ENCODE measurements at regions not wholly inside any gene's neighbourhood (a gene's known extent, or its start where the extent isn't known, plus 50 kb on each side); places are given as distances from the start of the nearest gene placed in this dataset.

DNA sequence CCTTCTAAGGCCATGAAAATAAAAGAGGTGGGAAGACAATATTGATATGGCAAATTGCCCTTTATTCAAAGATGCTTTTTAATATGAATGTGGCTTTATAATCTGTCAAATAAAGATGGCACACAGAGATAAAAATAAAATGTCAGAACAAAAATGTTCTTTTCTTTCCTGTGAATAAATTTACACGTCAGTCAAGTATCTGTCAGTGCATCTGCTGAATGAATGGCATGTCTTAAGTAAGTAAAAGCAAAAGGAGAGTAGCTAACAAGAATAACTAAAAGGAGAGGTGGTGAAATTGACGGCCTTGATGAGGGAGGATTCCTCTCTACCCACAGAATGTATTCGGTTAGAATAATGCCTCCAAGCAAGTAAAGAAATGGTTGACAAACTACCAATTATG, 1021.7 kb upstream of the GBE1 start:
- H3K36me3 ChIP-seq (ENCODE audit: control insufficient read depth, insufficient read depth, low read length) = no peaks in the 10 kb centered on the region
- H3K4me2 ChIP-seq (ENCODE audit: insufficient read depth, low read length) = no peak overlapping the region
- ChIA-PET POLR2A (interaction anchor here (0.7 kb wide), 1 partner anchor 406 kb away, joined by 3 read pairs; no protein-coding TSS in a partner anchor), CTCF (ENCODE audit: low intra/inter-chr PET ratio) (no interaction called here)
- DNase-seq (ENCODE audit: extremely low read depth in 1 of 4, low spot score in 3 of 4) (no peak), ATAC-seq (no peak), FAIRE-seq (no peak)
- H3K9ac ChIP-seq (ENCODE audit: insufficient read depth in 1 of 2, low read depth in 2 of 2, low read length in 2 of 2) = no peak overlapping the region
- H3K79me2 ChIP-seq (ENCODE audit: control insufficient read depth, insufficient read depth, low read length) = no peaks in the 10 kb centered on the region
- no peaks in the 10 kb centered on the region for H4K20me1 ChIP-seq (replicated peaks; ENCODE audit: control insufficient read depth, insufficient read depth, low read length)
- H3K27me3 ChIP-seq (ENCODE audit: control insufficient read depth in 2 of 2, insufficient read depth in 2 of 2, low read length in 2 of 2) = no peaks in the 10 kb centered on the region
- intact Hi-C loops (cut with micrococcal nuclease) = no loop called here
- H3K4me3 ChIP-seq = no peak overlapping the region
- no TSS peak for BruUV-seq (replicated peaks)
- no peak overlapping the region for H2AFZ ChIP-seq (ENCODE audit: low read depth, low read length)
- no peaks in the 10 kb centered on the region for H3K4me1 ChIP-seq (replicated peaks in 1 of 2; ENCODE audit: control insufficient read depth in 2 of 2, insufficient read depth in 2 of 2, low read length in 2 of 2)
- WGBS (ENCODE audit: insufficient coverage, low coverage, missing lambda C conversion rate) = 6% methylated on average over 3 of the region's 3 CpGs
- H3K27ac ChIP-seq (ENCODE audit: extremely low read depth, low read depth, low read length) = no peak overlapping the region
- in situ Hi-C loops (cut with MboI) = no loop called here
- no peaks in the 10 kb centered on the region for H3K9me1 ChIP-seq (ENCODE audit: control insufficient read depth, insufficient read depth, low read length)
- TF ChIP-seq IRF1 (CRISPR knock-in tag; IDR thresholded peaks at IDR 0.05; ENCODE audit: borderline replicate concordance) = no peak
- no peak for TF ChIP-seq SMAD1 (IDR thresholded peaks at IDR 0.05; ENCODE audit: low read depth, low read length, partially characterized antibody)
- no peak for TF ChIP-seq C11orf30 (IDR thresholded peaks at IDR 0.05; ENCODE audit: low read depth)
- TF ChIP-seq DACH1 (IDR thresholded peaks at IDR 0.05; ENCODE audit: partially characterized antibody) = no peak
- TF ChIP-seq ZNF133 (CRISPR knock-in tag; IDR thresholded peaks at IDR 0.05) = no peak
- TF ChIP-seq ARHGAP35 (IDR thresholded peaks at IDR 0.05; ENCODE audit: partially characterized antibody) = no peak
- TF ChIP-seq ELK3 (CRISPR knock-in tag; IDR thresholded peaks at IDR 0.05) = no peak
- no peaks in the 10 kb centered on the region for H3K9me3 ChIP-seq (replicated peaks; ENCODE audit: control insufficient read depth, insufficient read depth, low read depth, low read length)
